ENCODE measurements at regions not wholly inside any gene's neighbourhood (a gene's known extent, or its start where the extent isn't known, plus 50 kb on each side); places are given as distances from the start of the nearest gene placed in this dataset.

DNA sequence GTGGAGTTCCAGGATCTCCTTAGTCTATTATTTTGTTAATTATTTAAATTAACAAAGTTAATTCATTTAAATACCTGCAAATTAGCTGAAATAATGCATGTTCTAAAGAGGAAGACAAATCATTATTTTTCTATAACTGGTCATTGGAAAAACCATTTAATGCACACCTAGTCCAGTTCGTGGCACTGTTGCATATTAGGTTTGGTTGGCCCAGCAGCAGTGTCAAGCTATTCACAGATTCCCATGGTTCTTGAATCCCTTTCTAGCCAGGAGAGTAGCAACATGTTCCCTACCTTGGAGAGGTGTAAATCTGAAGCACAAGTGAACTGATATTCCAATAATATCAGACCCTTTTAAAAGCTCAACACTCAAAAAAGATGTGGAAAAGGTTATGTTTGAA lies 155.2 kb downstream of the TMEM161B start:
- TF ChIP-seq POLR2AphosphoS5 (IDR thresholded peaks at IDR 0.05; ENCODE audit: borderline replicate concordance, low read depth, low read length) (no peak), EZH2 (IDR thresholded peaks at IDR 0.05) (no peak)
